Mesothelial cell of epicardium (in vitro differentiated cells): ENCODE measurements at regions not wholly inside any gene's neighbourhood (a gene's known extent, or its start where the extent isn't known, plus 50 kb on each side); places are given as distances from the start of the nearest gene placed in this dataset.

Experiments
- DNase-seq, 2 experiments: peaks; one replicate each; pipeline ENCODE4 v3.0.0; 2021; ENCODE audit warnings: low spot score in 2 of 2; ENCODE audit not compliant: unreplicated experiment in 2 of 2
- H3K27ac Mint-ChIP-seq: 2 replicates; pipeline ENCODE4 v1.8.0; 2021; ENCODE audit warnings: mixed read lengths
- H3K27me3 Mint-ChIP-seq: 2 replicates; pipeline ENCODE4 v1.8.0; 2021; ENCODE audit warnings: low read depth, mixed read lengths
- H3K36me3 Mint-ChIP-seq: 2 replicates; pipeline ENCODE4 v1.8.0; 2021; ENCODE audit warnings: mixed read lengths
- H3K4me1 Mint-ChIP-seq: 2 replicates; pipeline ENCODE4 v1.8.0; 2021; ENCODE audit warnings: mixed read lengths
- H3K4me3 Mint-ChIP-seq: 2 replicates; pipeline ENCODE4 v1.8.0; 2021; ENCODE audit warnings: mild to moderate bottlenecking, moderate library complexity, mixed read lengths
- H3K9me3 Mint-ChIP-seq: 2 replicates; pipeline ENCODE4 v1.8.0; 2021; ENCODE audit warnings: mixed read lengths
- CTCF ChIP-seq: fragments of 200-600 bp; sonication (generic); IDR thresholded peaks from one replicate; pipeline ENCODE4 v1.5.0; 2021; ENCODE audit warnings: antibody characterized with exemption; ENCODE audit not compliant: unreplicated experiment

GRCh38 chr13:48797127-48797526 is 143.4 kb downstream of the CYSLTR2 start:
- no peak overlapping the region for H3K27ac Mint-ChIP-seq
- no peak overlapping the region for H3K4me3 Mint-ChIP-seq
- H3K27me3 Mint-ChIP-seq, result no peaks in the 10 kb centered on the region
- H3K9me3 Mint-ChIP-seq, result peaks cover 17% of the 10 kb centered on the region
- no peak for DNase-seq
- no peak for TF ChIP-seq CTCF
- no peaks in the 10 kb centered on the region for H3K4me1 Mint-ChIP-seq
- H3K36me3 Mint-ChIP-seq, result peaks cover 2% of the 10 kb centered on the region

- no peaks in the 10 kb centered on the region for H3K4me1 Mint-ChIP-seq
- H3K9me3 Mint-ChIP-seq, result peaks cover 17% of the 10 kb centered on the region
- H3K36me3 Mint-ChIP-seq, result peaks cover 2% of the 10 kb centered on the region
- no peak overlapping the region for H3K4me3 Mint-ChIP-seq
- H3K27me3 Mint-ChIP-seq, result no peaks in the 10 kb centered on the region
- TF ChIP-seq CTCF, result no peak
- H3K27ac Mint-ChIP-seq, result no peak overlapping the region
- DNase-seq, result no peak
These were observed 144.0 kb downstream of the CYSLTR2 start for GRCh38 chr13:48797761-48798160.

- Mint-ChIP-seq H3K9me3 (peaks cover 17% of the 10 kb centered on the region), H3K27me3 (no peaks in the 10 kb centered on the region)
These were observed 144.5 kb downstream of the CYSLTR2 start for GRCh38 chr13:48798180-48798579.

GRCh38 chr13:48801255-48801654 is 147.5 kb downstream of the CYSLTR2 start:
- Mint-ChIP-seq H3K9me3 (peaks cover 29% of the 10 kb centered on the region), H3K36me3 (peaks cover 2% of the 10 kb centered on the region), H3K27me3 (no peaks in the 10 kb centered on the region), H3K4me3 (no peak overlapping the region), H3K27ac (no peak overlapping the region), H3K4me1 (no peaks in the 10 kb centered on the region)
- TF ChIP-seq CTCF, result no peak
- DNase-seq, result no peak

More at GRCh38 chr13:48798180-48798579, 144.5 kb downstream of the CYSLTR2 start:
- Mint-ChIP-seq H3K27ac (no peak overlapping the region), H3K4me3 (no peak overlapping the region), H3K4me1 (no peaks in the 10 kb centered on the region), H3K36me3 (peaks cover 2% of the 10 kb centered on the region)
- no peak for TF ChIP-seq CTCF
- DNase-seq, result no peak

GRCh38 chr13:48804821-48805601 is 151.3 kb downstream of the CYSLTR2 start:
- H3K27ac Mint-ChIP-seq, result no peak overlapping the region
- H3K27me3 Mint-ChIP-seq, result no peaks in the 10 kb centered on the region
- H3K36me3 Mint-ChIP-seq, result no peaks in the 10 kb centered on the region
- peaks cover 12% of the 10 kb centered on the region for H3K9me3 Mint-ChIP-seq
- no peak overlapping the region for H3K4me3 Mint-ChIP-seq
- H3K4me1 Mint-ChIP-seq, result no peaks in the 10 kb centered on the region
- DNase-seq, result no peak
- no peak for TF ChIP-seq CTCF
